A549 (cell line): ENCODE measurements at regions not wholly inside any gene's neighbourhood (a gene's known extent, or its start where the extent isn't known, plus 50 kb on each side); places are given as distances from the start of the nearest gene placed in this dataset.

ENCODE experiments used
- BCL3 ChIP-seq: fragments of >200 bp; sonication (Bioruptor Twin); formaldehyde crosslinking; IDR thresholded peaks from 3 replicates; pipeline ENCODE4 v1.6.1; 2016
- BHLHE40 ChIP-seq: IDR thresholded peaks from 2 replicates; pipeline ENCODE4 v1.6.1; 2012; ENCODE audit warnings: low read depth, low read length, inconsistent platforms
- CBX2 ChIP-seq: fragments of 200-600 bp; sonication (generic); IDR thresholded peaks from 2 replicates; pipeline ENCODE4 v1.6.1; 2016; ENCODE audit warnings: low read depth, mild to moderate bottlenecking, borderline replicate concordance
- CBX8 ChIP-seq: fragments of 200-600 bp; sonication (generic); IDR thresholded peaks from 2 replicates; pipeline ENCODE4 v1.6.1; 2016
- CHD4 ChIP-seq: fragments of 200-600 bp; sonication (generic); IDR thresholded peaks from 2 replicates; pipeline ENCODE4 v1.6.1; 2016; ENCODE audit warnings: antibody characterized with exemption, mild to moderate bottlenecking, borderline replicate concordance
- EHMT2 ChIP-seq: fragments of 200-600 bp; sonication (generic); IDR thresholded peaks from 2 replicates; pipeline ENCODE4 v1.6.1; 2016; ENCODE audit warnings: antibody characterized with exemption, low read depth, mild to moderate bottlenecking, moderate library complexity
- ELK1 ChIP-seq: fragments of 150-350 bp; IDR thresholded peaks from 2 replicates; pipeline ENCODE4 v1.6.1; 2014; ENCODE audit warnings: low read depth, mild to moderate bottlenecking, low read length
- EP300 ChIP-seq, 2 experiments: fragments of >200 bp; sonication (Bioruptor Twin); formaldehyde crosslinking; IDR thresholded peaks; 2 replicates in 1 of 2; 3 replicates in 1 of 2; pipeline ENCODE4 v1.6.1; 2016 to 2017
- FOSL2 ChIP-seq, 2 experiments: fragments of 450-650 bp in 1 of 2; fragments of >200 bp in 1 of 2; sonication (Bioruptor Twin) in 1 of 2; formaldehyde crosslinking; IDR thresholded peaks; 2 replicates each; pipeline versions ENCODE4 v1.5.0 to v1.6.1; 2016 to 2020; ENCODE audit warnings: mild to moderate bottlenecking in 1 of 2, moderate library complexity in 1 of 2
- FOXS1 ChIP-seq: fragments of 250-450 bp; sonication (Bioruptor Pico); IDR thresholded peaks from 2 replicates; pipeline ENCODE4 v1.5.0; 2020; ENCODE audit warnings: mild to moderate bottlenecking, moderate library complexity
- GATA3 ChIP-seq: IDR thresholded peaks from 2 replicates; pipeline ENCODE4 v1.6.1; 2012; ENCODE audit warnings: borderline replicate concordance
- HDAC2 ChIP-seq: fragments of 200-600 bp; sonication (generic); IDR thresholded peaks from 2 replicates; pipeline ENCODE4 v1.6.1; 2016
- HEYL ChIP-seq: fragments of 250-450 bp; sonication (Bioruptor Pico); IDR thresholded peaks from 2 replicates; pipeline ENCODE4 v1.8.0; 2021; ENCODE audit warnings: mild to moderate bottlenecking, moderate library complexity
- HOXB13 ChIP-seq: fragments of 250-450 bp; sonication (Bioruptor Pico); IDR thresholded peaks from 2 replicates; pipeline ENCODE4 v1.5.0; 2020; ENCODE audit warnings: low read depth, mild to moderate bottlenecking, moderate library complexity
- JUN ChIP-seq, 2 experiments: fragments of >200 bp; sonication (Bioruptor Twin); formaldehyde crosslinking; IDR thresholded peaks; 2 replicates in 1 of 2; 3 replicates in 1 of 2; pipeline ENCODE4 v1.6.1; 2016 to 2017
- KDM1A ChIP-seq: fragments of 200-600 bp; sonication (generic); IDR thresholded peaks from 2 replicates; pipeline ENCODE4 v1.6.1; 2016; ENCODE audit warnings: low read depth, mild to moderate bottlenecking
- NFE2L2 ChIP-seq: fragments of 150-350 bp; conservative IDR thresholded peaks from 2 replicates; pipeline ENCODE4 v1.6.1; 2014; ENCODE audit warnings: low read length
- NPAS2 ChIP-seq: fragments of 250-450 bp; sonication (Bioruptor Pico); IDR thresholded peaks from 2 replicates; pipeline ENCODE4 v1.8.0; 2022; ENCODE audit warnings: mild to moderate bottlenecking, moderate library complexity, borderline replicate concordance
- POLR2A ChIP-seq: IDR thresholded peaks from 2 replicates; pipeline ENCODE4 v1.6.1; 2012; ENCODE audit warnings: mild to moderate bottlenecking, low read length
- RAD21 ChIP-seq, 2 experiments: fragments of >200 bp in 1 of 2; sonication (Bioruptor Twin) in 1 of 2; formaldehyde crosslinking in 1 of 2; IDR thresholded peaks in 1 of 2; conservative IDR thresholded peaks in 1 of 2; 2 replicates in 1 of 2; 3 replicates in 1 of 2; pipeline ENCODE4 v1.6.1; 2012 to 2018; ENCODE audit warnings: inconsistent platforms in 1 of 2
- RARB ChIP-seq: fragments of 250-450 bp; sonication (Bioruptor Pico); IDR thresholded peaks from 2 replicates; pipeline ENCODE4 v1.8.0; 2021; ENCODE audit warnings: mild to moderate bottlenecking, moderate library complexity
- REST ChIP-seq: fragments of 200-600 bp; sonication (generic); IDR thresholded peaks from 2 replicates; pipeline ENCODE4 v1.6.1; 2016; ENCODE audit warnings: antibody characterized with exemption, mild to moderate bottlenecking, moderate library complexity
- RFX5 ChIP-seq: fragments of 450-650 bp; IDR thresholded peaks from 2 replicates; pipeline ENCODE4 v1.7.1; 2014; ENCODE audit warnings: antibody characterized with exemption, mild to moderate bottlenecking, moderate library complexity
- SMC3 ChIP-seq: fragments of >200 bp; sonication (Bioruptor Twin); formaldehyde crosslinking; IDR thresholded peaks from 3 replicates; pipeline ENCODE4 v1.6.1; 2018; ENCODE audit warnings: inconsistent platforms
- ZC3H11A ChIP-seq: fragments of 450-650 bp; IDR thresholded peaks from 2 replicates; pipeline ENCODE4 v1.6.1; 2014; ENCODE audit warnings: antibody characterized with exemption, mild to moderate bottlenecking
- ZFP36 ChIP-seq: fragments of 450-650 bp; IDR thresholded peaks from 2 replicates; pipeline ENCODE4 v1.6.1; 2014; ENCODE audit warnings: borderline replicate concordance; ENCODE audit not compliant: partially characterized antibody
- ZNF302 ChIP-seq: fragments of 250-450 bp; sonication (Bioruptor Pico); IDR thresholded peaks from 2 replicates; pipeline ENCODE4 v1.9.0; 2021; ENCODE audit warnings: inconsistent platforms, mild to moderate bottlenecking, moderate library complexity
- ZSCAN20 ChIP-seq: fragments of 250-450 bp; sonication (Bioruptor Pico); IDR thresholded peaks from 2 replicates; pipeline ENCODE4 v1.8.0; 2022; ENCODE audit warnings: mild to moderate bottlenecking, moderate library complexity
- TF ChIP-seq, protein P1 (sequence below): fragments of 450-650 bp; IDR thresholded peaks from 2 replicates; pipeline ENCODE4 v1.6.1; 2014; ENCODE audit warnings: antibody characterized with exemption
- TF ChIP-seq, protein P2 (sequence below): fragments of >200 bp; sonication (Bioruptor Twin); formaldehyde crosslinking; IDR thresholded peaks from 2 replicates; pipeline ENCODE4 v1.6.1; 2016

GRCh38 chr2:39492095-39492590 lies 55.1 kb upstream of the MAP4K3 start (continued):
- no peak for TF ChIP-seq NFE2L2
- TF ChIP-seq HDAC2, result no peak
- no peak for TF ChIP-seq REST
- no peak for TF ChIP-seq RARB
- no peak for TF ChIP-seq CBX2
- no peak for TF ChIP-seq CBX8
- no peak for TF ChIP-seq HEYL (CRISPR knock-in tag)
- peak; percentile 56 for TF ChIP-seq SMC3
- TF ChIP-seq FOXS1 (CRISPR knock-in tag), result no peak
- peak; percentile 9 for TF ChIP-seq ZFP36
- TF ChIP-seq BCL3, result peak; percentile 97; the same call in 2 of the 3 replicates
- TF ChIP-seq RAD21 (conservative IDR thresholded peaks at IDR 0.05 in 1 of 2, IDR thresholded peaks at IDR 0.05 in 1 of 2), result peak in 1 of 2 experiments; percentile 60; a peak in 2 of 5 replicates
- TF ChIP-seq ZSCAN20, result no peak
- TF ChIP-seq ELK1, result no peak
- no peak for TF ChIP-seq KDM1A
- peak; percentile 93 to 96; a peak in 4 of 5 replicates for TF ChIP-seq EP300 (IDR thresholded peaks at IDR 0.05)
- TF ChIP-seq NPAS2, result no peak
- TF ChIP-seq ZC3H11A, result no peak; the same call in 1 of the 2 replicates
- TF ChIP-seq CHD4, result no peak
- TF ChIP-seq FOSL2 (IDR thresholded peaks at IDR 0.05), result peak; percentile 98
- peak; percentile 95 for TF ChIP-seq FOSL2 (CRISPR knock-in tag; IDR thresholded peaks at IDR 0.05)
- TF ChIP-seq EHMT2, result no peak
- peak; percentile 96 to 99 for TF ChIP-seq JUN (IDR thresholded peaks at IDR 0.05)
- TF ChIP-seq, protein P1, sequence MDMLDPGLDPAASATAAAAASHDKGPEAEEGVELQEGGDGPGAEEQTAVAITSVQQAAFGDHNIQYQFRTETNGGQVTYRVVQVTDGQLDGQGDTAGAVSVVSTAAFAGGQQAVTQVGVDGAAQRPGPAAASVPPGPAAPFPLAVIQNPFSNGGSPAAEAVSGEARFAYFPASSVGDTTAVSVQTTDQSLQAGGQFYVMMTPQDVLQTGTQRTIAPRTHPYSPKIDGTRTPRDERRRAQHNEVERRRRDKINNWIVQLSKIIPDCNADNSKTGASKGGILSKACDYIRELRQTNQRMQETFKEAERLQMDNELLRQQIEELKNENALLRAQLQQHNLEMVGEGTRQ, result no peak
- no peak for TF ChIP-seq HOXB13 (CRISPR knock-in tag)
- TF ChIP-seq POLR2A, result no peak
- TF ChIP-seq ZNF302 (CRISPR knock-in tag), result no peak
- TF ChIP-seq, protein P2, sequence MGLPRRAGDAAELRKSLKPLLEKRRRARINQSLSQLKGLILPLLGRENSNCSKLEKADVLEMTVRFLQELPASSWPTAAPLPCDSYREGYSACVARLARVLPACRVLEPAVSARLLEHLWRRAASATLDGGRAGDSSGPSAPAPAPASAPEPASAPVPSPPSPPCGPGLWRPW, result peak; percentile 78
- TF ChIP-seq BHLHE40, result no peak
- peak; percentile 89 for TF ChIP-seq GATA3
- no peak for TF ChIP-seq RFX5
